GM12875 (cell line): ENCODE measurements at regions not wholly inside any gene's neighbourhood (a gene's known extent, or its start where the extent isn't known, plus 50 kb on each side); places are given as distances from the start of the nearest gene placed in this dataset.

Experiments
- H3K4me3 ChIP-seq: one replicate; pipeline ENCODE4 v1.5.1; 2011; ENCODE audit warnings: low read depth, low read length, control low read depth
- CTCF ChIP-seq: IDR thresholded peaks from 2 replicates; pipeline ENCODE4 v1.5.1; 2011; ENCODE audit warnings: low read depth, mild to moderate bottlenecking, control low read depth, inconsistent platforms, low read length, moderate library complexity, borderline replicate concordance; ENCODE audit not compliant: insufficient read depth

GRCh38 chr2:156728328-156728727 lies 292.1 kb downstream of the GPD2 start:
- no peak overlapping the region for H3K4me3 ChIP-seq
- TF ChIP-seq CTCF: no peak

GRCh38 chr2:156731506-156731905 lies 295.3 kb downstream of the GPD2 start:
- H3K4me3 ChIP-seq: no peak overlapping the region

GRCh38 chr2:156736950-156737349 lies 300.8 kb downstream of the GPD2 start:
- no peak overlapping the region for H3K4me3 ChIP-seq
- no peak for TF ChIP-seq CTCF

More at GRCh38 chr2:156731506-156731905, 295.3 kb downstream of the GPD2 start:
- no peak for TF ChIP-seq CTCF

- no peak overlapping the region for H3K4me3 ChIP-seq
- no peak for TF ChIP-seq CTCF
These were observed 303.1 kb downstream of the GPD2 start for GRCh38 chr2:156739301-156739700.

GRCh38 chr2:156745619-156746018 lies 309.4 kb downstream of the GPD2 start:
- TF ChIP-seq CTCF: no peak

GRCh38 chr2:156748221-156748620 lies 312.0 kb downstream of the GPD2 start:
- no peak for TF ChIP-seq CTCF
- no peak overlapping the region for H3K4me3 ChIP-seq

More at GRCh38 chr2:156745619-156746018, 309.4 kb downstream of the GPD2 start:
- H3K4me3 ChIP-seq: no peak overlapping the region

- no peak overlapping the region for H3K4me3 ChIP-seq
- no peak for TF ChIP-seq CTCF
These were observed 315.9 kb downstream of the GPD2 start for GRCh38 chr2:156752042-156752441.
